ENCODE measurements at regions not wholly inside any gene's neighbourhood (a gene's known extent, or its start where the extent isn't known, plus 50 kb on each side); places are given as distances from the start of the nearest gene placed in this dataset.
"Not testable (repeated sequence)": the region's sequence is repeated elsewhere in the genome, so short reads cannot be mapped to it uniquely, and the experiment has no call there.

DNA sequence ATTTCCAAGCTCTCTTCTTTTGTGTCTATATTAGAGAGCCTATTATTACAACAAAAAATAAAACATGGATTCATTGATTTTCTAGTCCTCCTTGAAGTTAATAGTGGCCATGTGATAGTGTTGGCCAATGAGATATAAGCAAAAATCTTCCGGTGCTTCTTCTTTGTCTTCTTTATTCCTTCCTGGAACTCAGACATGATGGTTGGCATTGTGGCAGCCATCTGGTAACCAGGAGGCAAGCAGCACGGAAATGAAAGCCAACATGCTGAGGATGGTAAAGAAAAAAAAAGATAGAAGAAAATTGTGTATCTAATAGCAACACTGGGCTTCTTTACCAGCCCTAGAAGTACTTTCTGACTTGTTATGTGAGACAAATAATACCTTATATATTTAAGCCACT, 50.8 kb upstream of the SEL1L start:
- no peak for DNase-seq (ENCODE audit: low read depth)
- no peak overlapping the region for H3K4me3 ChIP-seq (ENCODE audit: low read depth, low read length)
- TF ChIP-seq, protein P1, sequence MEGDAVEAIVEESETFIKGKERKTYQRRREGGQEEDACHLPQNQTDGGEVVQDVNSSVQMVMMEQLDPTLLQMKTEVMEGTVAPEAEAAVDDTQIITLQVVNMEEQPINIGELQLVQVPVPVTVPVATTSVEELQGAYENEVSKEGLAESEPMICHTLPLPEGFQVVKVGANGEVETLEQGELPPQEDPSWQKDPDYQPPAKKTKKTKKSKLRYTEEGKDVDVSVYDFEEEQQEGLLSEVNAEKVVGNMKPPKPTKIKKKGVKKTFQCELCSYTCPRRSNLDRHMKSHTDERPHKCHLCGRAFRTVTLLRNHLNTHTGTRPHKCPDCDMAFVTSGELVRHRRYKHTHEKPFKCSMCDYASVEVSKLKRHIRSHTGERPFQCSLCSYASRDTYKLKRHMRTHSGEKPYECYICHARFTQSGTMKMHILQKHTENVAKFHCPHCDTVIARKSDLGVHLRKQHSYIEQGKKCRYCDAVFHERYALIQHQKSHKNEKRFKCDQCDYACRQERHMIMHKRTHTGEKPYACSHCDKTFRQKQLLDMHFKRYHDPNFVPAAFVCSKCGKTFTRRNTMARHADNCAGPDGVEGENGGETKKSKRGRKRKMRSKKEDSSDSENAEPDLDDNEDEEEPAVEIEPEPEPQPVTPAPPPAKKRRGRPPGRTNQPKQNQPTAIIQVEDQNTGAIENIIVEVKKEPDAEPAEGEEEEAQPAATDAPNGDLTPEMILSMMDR (IDR thresholded peaks at IDR 0.05; ENCODE audit: insufficient read depth, low read depth, low read length, missing control alignments): no peak

- H3K4me3 ChIP-seq (ENCODE audit: low read depth, low read length): no peak overlapping the region
- no peak for DNase-seq (ENCODE audit: low read depth)
- TF ChIP-seq, protein P1 (IDR thresholded peaks at IDR 0.05; ENCODE audit: insufficient read depth, low read depth, low read length, missing control alignments): no peak
Measured at GRCh38 chr14:81589381-81590065, 55.9 kb upstream of the SEL1L start.

- DNase-seq (ENCODE audit: low read depth): no peak
- H3K4me3 ChIP-seq (ENCODE audit: low read depth, low read length): no peak overlapping the region
- TF ChIP-seq, protein P1 (IDR thresholded peaks at IDR 0.05; ENCODE audit: insufficient read depth, low read depth, low read length, missing control alignments): no peak
Measured at GRCh38 chr14:81591266-81591665, 57.6 kb upstream of the SEL1L start.

DNA sequence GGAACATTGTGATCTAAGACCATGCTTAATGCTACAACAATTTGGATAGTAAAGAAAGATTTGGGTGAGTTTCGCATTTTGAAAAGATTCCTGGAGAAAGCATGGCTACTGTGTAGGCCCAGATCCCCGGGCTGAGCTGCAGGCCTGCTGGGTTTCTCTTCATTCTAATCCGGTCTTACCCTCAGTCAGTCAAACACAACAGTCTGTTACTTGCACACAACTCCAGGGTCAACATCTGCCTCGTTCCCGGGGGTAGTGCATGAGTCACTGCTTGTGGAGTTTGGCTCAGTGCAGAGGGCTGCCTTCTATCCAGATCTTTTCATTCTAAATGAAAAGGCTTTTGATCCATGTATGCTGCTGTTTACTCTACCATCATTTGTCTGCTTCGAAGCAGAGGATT, 60.4 kb upstream of the SEL1L start:
- TF ChIP-seq, protein P1 (IDR thresholded peaks at IDR 0.05; ENCODE audit: insufficient read depth, low read depth, low read length, missing control alignments): no peak
- no peak overlapping the region for H3K4me3 ChIP-seq (ENCODE audit: low read depth, low read length)
- no peak for DNase-seq (ENCODE audit: low read depth)

DNA sequence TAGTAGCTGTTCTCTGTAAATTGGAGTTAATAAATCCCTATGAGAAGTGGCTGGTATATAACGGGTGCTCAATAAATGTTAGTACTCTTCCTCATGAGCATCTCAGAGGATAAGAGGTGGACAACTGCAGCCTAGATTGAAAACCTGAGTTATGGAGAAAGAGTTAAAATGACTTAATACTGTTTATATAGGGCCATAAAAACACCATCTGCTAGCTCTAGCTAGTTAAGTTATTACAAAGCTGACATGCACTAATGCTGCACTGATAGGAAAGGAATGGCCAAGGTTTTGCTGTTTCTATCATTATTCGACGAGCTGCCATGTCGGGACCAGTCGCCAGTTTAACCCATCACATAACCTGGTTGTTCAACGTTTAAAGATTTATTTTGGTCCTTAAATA, 72.0 kb upstream of the SEL1L start:
- no peak overlapping the region for H3K4me3 ChIP-seq (ENCODE audit: low read depth, low read length)
- DNase-seq (ENCODE audit: low read depth): no peak
- TF ChIP-seq, protein P1 (IDR thresholded peaks at IDR 0.05; ENCODE audit: insufficient read depth, low read depth, low read length, missing control alignments): no peak

- TF ChIP-seq, protein P1 (IDR thresholded peaks at IDR 0.05; ENCODE audit: insufficient read depth, low read depth, low read length, missing control alignments): no peak
- DNase-seq (ENCODE audit: low read depth): no peak
Measured at GRCh38 chr14:81613341-81614045, 79.8 kb upstream of the SEL1L start.

DNA sequence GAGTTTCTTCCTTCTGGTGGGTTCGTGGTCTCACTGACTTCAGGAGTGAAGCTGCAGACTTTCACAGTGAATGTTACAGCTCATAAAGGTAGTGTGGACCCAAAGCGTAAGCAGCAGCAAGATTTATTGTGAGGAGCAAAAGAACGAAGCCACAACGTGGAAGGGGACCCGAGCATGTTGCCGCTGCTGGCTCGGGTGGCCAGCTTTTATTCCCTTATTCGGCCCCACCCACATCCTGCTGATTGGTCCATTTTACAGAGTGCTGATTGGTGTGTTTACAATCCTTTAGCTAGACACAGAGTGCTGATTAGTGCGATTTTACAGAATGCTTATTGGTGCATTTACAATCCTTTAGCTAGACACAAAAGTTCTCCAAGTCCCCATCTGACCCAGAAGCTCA, 80.6 kb upstream of the SEL1L start:
- DNase-seq (ENCODE audit: low read depth); H3K4me3 ChIP-seq (ENCODE audit: low read depth, low read length): not testable (repeated sequence)

More at GRCh38 chr14:81613341-81614045, 79.8 kb upstream of the SEL1L start:
- no peak overlapping the region for H3K4me3 ChIP-seq (ENCODE audit: low read depth, low read length)

Measured in GM12865 (cell line).